ENCODE measurements at regions not wholly inside any gene's neighbourhood (a gene's known extent, or its start where the extent isn't known, plus 50 kb on each side); places are given as distances from the start of the nearest gene placed in this dataset.

GRCh38 chr14:73800970-73801515, 50.6 kb upstream of the PTGR2 start:
- no peak for DNase-seq (ENCODE audit: low read depth, low spot score)

GRCh38 chr14:73797543-73798265, 53.9 kb upstream of the PTGR2 start:
- DNase-seq (ENCODE audit: low read depth, low spot score): no peak

GRCh38 chr14:73796893-73797542, 54.6 kb upstream of the PTGR2 start:
- peak; percentile 71 for DNase-seq (ENCODE audit: low read depth, low spot score)

GRCh38 chr14:73796415-73796814, 55.2 kb upstream of the PTGR2 start:
- DNase-seq (ENCODE audit: low read depth, low spot score): no peak

GRCh38 chr14:73795974-73796373, 55.7 kb upstream of the PTGR2 start:
- DNase-seq (ENCODE audit: low read depth, low spot score): peak; percentile 88

GRCh38 chr14:73795466-73795865, 56.2 kb upstream of the PTGR2 start:
- DNase-seq (ENCODE audit: low read depth, low spot score): no peak

- no peak for DNase-seq (ENCODE audit: low read depth, low spot score)
Observed at GRCh38 chr14:73794146-73794545, 57.5 kb upstream of the PTGR2 start.

- DNase-seq (ENCODE audit: low read depth, low spot score): no peak
Observed at GRCh38 chr14:73792481-73792880, 59.1 kb upstream of the PTGR2 start.

- peak; percentile 97 for DNase-seq (ENCODE audit: low read depth, low spot score)
Observed at GRCh38 chr14:73789989-73790581, 61.5 kb upstream of the PTGR2 start.

GRCh38 chr14:73788701-73789551, 62.7 kb upstream of the PTGR2 start:
- no peak for DNase-seq (ENCODE audit: low read depth, low spot score)

- no peak for DNase-seq (ENCODE audit: low read depth, low spot score)
Observed at GRCh38 chr14:73788317-73788598, 63.4 kb upstream of the PTGR2 start.

- DNase-seq (ENCODE audit: low read depth, low spot score): peak; percentile 61
Observed at GRCh38 chr14:73787486-73788316, 63.9 kb upstream of the PTGR2 start.

GRCh38 chr14:73786636-73787485, 64.8 kb upstream of the PTGR2 start:
- DNase-seq (ENCODE audit: low read depth, low spot score): peak; percentile 83

- peak; percentile 78 for DNase-seq (ENCODE audit: low read depth, low spot score)
Observed at GRCh38 chr14:73785834-73786635, 65.6 kb upstream of the PTGR2 start.

GRCh38 chr14:73785336-73785833, 66.2 kb upstream of the PTGR2 start:
- DNase-seq (ENCODE audit: low read depth, low spot score): peak; percentile 88

- no peak for DNase-seq (ENCODE audit: low read depth, low spot score)
Observed at GRCh38 chr14:73784988-73785313, 66.7 kb upstream of the PTGR2 start.

- peak; percentile 42 for DNase-seq (ENCODE audit: low read depth, low spot score)
Observed at GRCh38 chr14:73784181-73784987, 67.2 kb upstream of the PTGR2 start.

- DNase-seq (ENCODE audit: low read depth, low spot score): no peak
Observed at GRCh38 chr14:73783107-73783727, 68.4 kb upstream of the PTGR2 start.

Data from astrocyte of the hippocampus (primary cell).